IPS-NIHi7 (cell line): ENCODE measurements at regions not wholly inside any gene's neighbourhood (a gene's known extent, or its start where the extent isn't known, plus 50 kb on each side); places are given as distances from the start of the nearest gene placed in this dataset.
"Not testable (repeated sequence)": the region's sequence is repeated elsewhere in the genome, so short reads cannot be mapped to it uniquely, and the experiment has no call there.

Source experiments
- DNase-seq: peaks from one replicate; pipeline ENCODE4 v3.0.0; 2012; ENCODE audit warnings: mixed read lengths; ENCODE audit errors: extremely low spot score

DNA sequence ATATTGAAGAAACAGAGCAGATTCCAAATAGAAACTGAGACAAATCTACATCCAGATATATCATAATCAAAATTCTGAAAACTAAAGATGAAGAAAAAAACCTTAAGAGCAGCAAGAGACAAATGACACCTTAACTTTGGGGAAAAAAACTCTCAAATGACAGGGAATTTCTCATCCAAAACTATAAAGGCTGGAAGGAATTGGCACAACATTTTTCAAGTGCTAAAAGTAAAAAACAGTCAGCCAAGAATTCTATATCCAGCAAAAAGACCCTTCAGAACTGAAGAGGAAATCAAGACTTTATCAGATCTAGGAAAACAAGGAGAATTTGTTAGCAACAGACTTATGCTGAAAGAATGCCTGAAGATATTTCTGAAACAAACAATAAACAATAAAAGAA lies 90.3 kb upstream of the RASSF8 start:
- DNase-seq, result no peak

- DNase-seq, result no peak
Observed at GRCh38 chr12:25872137-25872536, 86.3 kb upstream of the RASSF8 start.

GRCh38 chr12:25875661-25876060 lies 82.8 kb upstream of the RASSF8 start:
- no peak for DNase-seq

GRCh38 chr12:25876383-25877045 lies 82.0 kb upstream of the RASSF8 start:
- DNase-seq, result no peak

GRCh38 chr12:25877446-25877845 lies 81.0 kb upstream of the RASSF8 start:
- no peak for DNase-seq

DNA sequence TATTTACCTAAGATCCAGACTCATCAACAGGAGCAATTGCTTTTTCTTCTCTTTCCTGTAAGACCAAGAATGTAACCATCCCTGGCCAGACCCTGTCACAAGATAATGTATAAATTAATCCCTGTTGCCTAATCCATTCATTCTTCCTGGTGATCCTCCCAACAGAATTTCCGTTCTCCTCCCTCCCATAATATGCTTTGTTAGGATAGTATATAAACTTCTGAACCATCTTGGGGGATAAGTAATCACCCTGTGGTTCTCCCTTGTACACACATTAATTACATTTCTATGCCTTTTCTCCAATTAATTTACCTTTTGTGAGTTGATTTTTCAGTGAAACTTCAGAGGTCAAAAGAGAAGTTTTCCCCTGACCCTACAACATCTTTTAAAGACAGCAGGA lies 76.2 kb upstream of the RASSF8 start:
- DNase-seq, result no peak

GRCh38 chr12:25883026-25883916 lies 75.2 kb upstream of the RASSF8 start:
- DNase-seq, result no peak

GRCh38 chr12:25884024-25884919 lies 74.2 kb upstream of the RASSF8 start:
- DNase-seq, result no peak

GRCh38 chr12:25884920-25885234 lies 73.6 kb upstream of the RASSF8 start:
- no peak for DNase-seq

DNA sequence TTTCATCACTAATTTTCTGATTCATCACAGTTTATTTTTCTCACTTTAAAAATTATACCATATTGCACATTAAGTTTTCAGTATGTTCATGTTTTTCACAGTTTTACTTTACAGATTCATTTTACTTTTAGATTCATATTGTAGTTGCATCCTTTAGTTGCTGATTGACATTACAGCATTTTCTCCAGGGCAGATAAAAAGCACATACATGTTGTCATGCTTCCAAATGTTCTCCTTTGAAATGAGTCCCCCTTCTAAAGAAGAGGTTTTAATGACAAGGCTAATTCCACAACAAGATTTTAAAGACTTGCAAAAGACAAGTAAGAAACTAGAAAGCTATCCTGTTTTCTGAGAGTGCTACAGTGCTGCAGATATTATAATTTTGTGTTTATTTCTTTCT lies 72.1 kb upstream of the RASSF8 start:
- no peak for DNase-seq

GRCh38 chr12:25887367-25887766 lies 71.1 kb upstream of the RASSF8 start:
- no peak for DNase-seq

DNA sequence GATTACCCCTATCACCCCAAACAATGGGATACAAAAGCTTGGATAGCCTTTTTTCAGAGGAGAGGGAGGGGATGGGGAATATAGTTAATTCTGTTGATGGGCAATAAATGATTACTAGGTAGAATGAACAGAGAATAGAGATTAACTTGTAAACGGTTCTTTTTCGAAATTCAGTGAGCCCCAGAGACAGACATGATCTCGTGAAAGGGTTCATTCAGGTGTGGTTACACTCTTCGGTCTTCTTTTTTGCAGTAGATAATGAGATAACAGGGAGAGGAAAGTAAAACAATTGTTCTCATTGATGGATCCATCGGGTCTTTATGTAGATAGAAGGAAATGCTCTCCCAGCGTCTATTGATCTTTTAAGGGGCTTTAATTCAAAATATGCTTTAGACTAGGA lies 69.3 kb upstream of the RASSF8 start:
- no peak for DNase-seq

- DNase-seq, result not testable (repeated sequence)
Observed at GRCh38 chr12:25891095-25891494, 67.4 kb upstream of the RASSF8 start.

- DNase-seq, result no peak
Observed at GRCh38 chr12:25894759-25895158, 63.7 kb upstream of the RASSF8 start.

DNA sequence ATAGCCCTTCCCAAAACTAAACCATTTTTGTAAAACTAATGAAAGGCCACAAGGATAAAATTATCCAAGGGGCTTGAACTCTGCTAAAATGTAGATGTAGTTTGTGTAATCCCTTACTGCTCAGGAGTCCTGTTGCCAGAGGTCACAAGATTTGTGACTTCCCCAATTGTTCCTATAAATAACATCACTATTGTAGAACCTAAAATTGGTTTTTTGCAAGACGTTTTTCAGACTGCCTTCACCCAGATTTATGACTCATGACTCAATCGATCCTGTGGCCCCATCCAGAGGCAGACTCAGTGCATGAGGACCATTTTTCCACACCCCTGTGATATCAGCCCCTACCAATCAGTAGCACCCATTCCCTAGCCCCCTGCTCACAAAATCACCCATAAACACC lies 61.5 kb upstream of the RASSF8 start:
- DNase-seq, result no peak

GRCh38 chr12:25903603-25904245 lies 54.8 kb upstream of the RASSF8 start:
- DNase-seq, result no peak

DNA sequence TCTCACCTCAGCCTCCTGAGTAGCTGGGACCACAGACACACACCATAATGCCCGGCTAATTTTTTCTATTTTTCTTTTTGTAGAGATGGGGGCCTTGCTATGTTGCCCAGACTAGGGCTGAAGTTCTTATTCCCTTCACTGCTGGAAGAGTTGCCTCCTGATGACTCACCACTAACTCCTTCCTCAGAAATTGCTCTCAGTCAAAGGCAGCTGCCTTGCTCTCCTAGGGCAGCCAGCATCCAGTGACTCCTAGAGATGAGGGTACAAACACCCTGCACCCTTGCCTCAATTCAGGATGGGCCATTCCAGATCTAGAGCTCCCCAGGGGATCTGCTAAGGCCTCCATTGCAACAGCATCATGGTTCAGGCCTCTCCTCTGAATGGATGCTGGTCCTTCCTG lies 54.0 kb upstream of the RASSF8 start:
- DNase-seq, result no peak

DNA sequence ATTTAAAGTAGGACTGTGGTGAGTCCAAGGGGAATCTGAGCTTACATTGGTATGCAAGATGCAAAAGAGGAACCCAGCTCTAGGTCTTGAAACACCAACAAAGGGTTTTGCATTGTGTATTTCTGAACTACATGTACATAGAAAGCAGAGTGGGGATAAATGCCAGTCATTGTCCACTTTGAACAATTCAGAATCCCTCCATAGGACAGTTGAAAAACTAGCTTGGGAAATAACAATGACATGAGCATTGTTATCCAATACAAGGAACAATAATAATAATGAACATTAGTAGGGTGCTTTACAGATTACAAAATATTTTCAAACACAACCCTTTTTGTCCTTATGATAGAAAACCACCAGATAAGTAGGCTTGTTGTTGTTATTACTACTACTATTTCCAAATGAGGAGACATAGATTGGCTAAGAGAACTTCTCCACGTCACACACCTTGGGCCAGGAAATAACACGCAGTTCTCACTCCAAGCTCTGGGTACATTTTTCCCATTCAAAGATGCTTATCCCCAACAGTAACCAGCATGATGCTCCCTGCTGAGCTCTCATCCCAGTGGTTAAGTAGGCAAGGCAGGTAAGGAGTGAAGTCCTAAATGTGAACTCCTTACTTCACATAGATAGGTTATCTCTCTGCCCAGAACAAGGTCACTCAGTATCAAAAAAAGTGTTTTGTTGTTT lies 51.7 kb upstream of the RASSF8 start:
- no peak for DNase-seq
